ENCODE measurements at regions not wholly inside any gene's neighbourhood (a gene's known extent, or its start where the extent isn't known, plus 50 kb on each side); places are given as distances from the start of the nearest gene placed in this dataset.

DNA sequence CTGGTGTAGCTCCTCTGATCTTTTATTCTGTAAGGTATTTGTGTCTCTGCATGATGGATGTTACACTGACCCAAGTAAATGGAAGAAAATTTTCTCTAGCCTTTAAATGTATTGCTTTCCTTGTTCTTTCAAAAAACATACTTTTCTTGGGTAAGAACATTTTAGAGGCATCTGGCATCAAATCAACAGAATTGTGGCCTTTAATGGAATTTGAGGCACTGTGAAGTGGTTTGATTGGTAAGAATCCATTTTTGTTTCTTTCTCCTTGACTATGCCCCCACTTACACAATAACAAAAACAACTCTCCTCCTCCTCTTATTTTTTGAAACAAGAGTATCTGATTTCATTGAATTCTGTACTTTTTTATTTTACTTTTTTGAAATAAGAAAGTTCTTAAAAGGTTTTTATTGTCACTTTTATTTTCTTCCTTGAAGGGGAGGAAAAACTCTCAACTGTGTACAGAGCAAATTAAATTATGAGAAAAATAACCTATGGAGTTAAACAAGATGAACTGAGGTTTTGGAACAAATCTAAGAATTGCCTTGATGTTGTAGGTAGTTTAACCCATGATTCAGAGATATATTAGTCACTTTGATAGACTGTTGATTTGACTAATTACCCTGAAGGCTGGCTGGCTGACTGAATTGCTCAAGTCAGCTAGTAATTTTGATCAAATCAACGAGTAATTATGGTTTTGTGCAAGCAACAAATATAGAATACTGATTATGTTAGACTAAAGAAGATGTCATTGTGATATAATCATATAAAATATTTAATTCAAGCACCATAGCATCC, 146.4 kb downstream of the FHIP1A start:
- ChIA-PET POLR2A (interaction anchor here (0.5 to 2.0 kb wide), 8 partner anchors 8 to 887 kb away, joined by 3 to 9 read pairs (median 4); no protein-coding TSS in a partner anchor), CTCF (interaction anchor here (0.7 to 1.3 kb wide), 2 partner anchors 17 to 48 kb away, joined by 3 to 5 read pairs; no protein-coding TSS in a partner anchor)
- Mint-ChIP-seq H3K27ac (ENCODE audit: low read depth, unreplicated experiment) (no peak overlapping the region), H3K4me1 (ENCODE audit: insufficient read depth, unreplicated experiment) (peaks cover 5% of the 10 kb centered on the region), H3K4me3 (ENCODE audit: unreplicated experiment) (no peak overlapping the region), H3K9me3 (ENCODE audit: unreplicated experiment) (no peaks in the 10 kb centered on the region), H3K27me3 (ENCODE audit: insufficient read depth, unreplicated experiment) (no peaks in the 10 kb centered on the region), H3K36me3 (ENCODE audit: insufficient read depth, unreplicated experiment) (peaks cover 6% of the 10 kb centered on the region)
- TF ChIP-seq, protein P1, sequence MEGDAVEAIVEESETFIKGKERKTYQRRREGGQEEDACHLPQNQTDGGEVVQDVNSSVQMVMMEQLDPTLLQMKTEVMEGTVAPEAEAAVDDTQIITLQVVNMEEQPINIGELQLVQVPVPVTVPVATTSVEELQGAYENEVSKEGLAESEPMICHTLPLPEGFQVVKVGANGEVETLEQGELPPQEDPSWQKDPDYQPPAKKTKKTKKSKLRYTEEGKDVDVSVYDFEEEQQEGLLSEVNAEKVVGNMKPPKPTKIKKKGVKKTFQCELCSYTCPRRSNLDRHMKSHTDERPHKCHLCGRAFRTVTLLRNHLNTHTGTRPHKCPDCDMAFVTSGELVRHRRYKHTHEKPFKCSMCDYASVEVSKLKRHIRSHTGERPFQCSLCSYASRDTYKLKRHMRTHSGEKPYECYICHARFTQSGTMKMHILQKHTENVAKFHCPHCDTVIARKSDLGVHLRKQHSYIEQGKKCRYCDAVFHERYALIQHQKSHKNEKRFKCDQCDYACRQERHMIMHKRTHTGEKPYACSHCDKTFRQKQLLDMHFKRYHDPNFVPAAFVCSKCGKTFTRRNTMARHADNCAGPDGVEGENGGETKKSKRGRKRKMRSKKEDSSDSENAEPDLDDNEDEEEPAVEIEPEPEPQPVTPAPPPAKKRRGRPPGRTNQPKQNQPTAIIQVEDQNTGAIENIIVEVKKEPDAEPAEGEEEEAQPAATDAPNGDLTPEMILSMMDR (IDR thresholded peaks at IDR 0.05; ENCODE audit: unreplicated experiment), result no peak
- DNase-seq (ENCODE audit: unreplicated experiment), result peak; percentile 28
- intact Hi-C loops (cut with micrococcal nuclease), result no loop called here
- BruUV-seq (replicated peaks), result no TSS peak

DNA sequence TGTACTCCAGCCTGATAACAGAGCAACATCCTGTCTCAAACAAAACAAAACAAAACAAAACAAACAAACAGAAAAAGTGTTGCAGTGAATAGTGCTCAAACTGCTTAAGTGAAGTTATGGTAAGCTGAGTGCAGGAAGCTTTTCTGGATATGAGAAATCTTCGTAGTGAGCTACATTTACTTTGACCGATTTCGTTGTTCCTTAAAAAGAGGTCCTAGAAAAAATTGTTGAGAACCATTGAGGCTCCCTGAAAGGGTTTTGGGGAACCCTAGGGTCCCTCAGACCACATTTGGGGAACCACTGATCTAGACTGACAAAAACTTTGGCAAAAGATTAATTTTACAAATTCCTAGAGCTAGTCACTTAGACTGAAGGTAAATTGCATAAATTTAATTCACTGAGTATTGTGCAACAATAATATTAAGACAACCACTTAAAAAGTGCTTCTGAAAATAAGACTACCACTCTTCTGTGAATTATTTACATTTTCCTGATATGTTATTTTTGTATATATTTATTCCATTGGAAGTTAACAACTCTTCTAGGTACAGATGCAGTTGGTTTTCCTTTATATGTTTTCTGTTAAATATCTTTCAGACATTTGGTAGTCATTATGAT, 149.6 kb downstream of the FHIP1A start:
- Mint-ChIP-seq H3K9me3 (ENCODE audit: unreplicated experiment) (no peaks in the 10 kb centered on the region), H3K36me3 (ENCODE audit: insufficient read depth, unreplicated experiment) (no peaks in the 10 kb centered on the region), H3K27ac (ENCODE audit: low read depth, unreplicated experiment) (no peak overlapping the region), H3K4me1 (ENCODE audit: insufficient read depth, unreplicated experiment) (peaks cover 12% of the 10 kb centered on the region), H3K4me3 (ENCODE audit: unreplicated experiment) (no peak overlapping the region), H3K27me3 (ENCODE audit: insufficient read depth, unreplicated experiment) (no peaks in the 10 kb centered on the region)
- TF ChIP-seq, protein P1 (IDR thresholded peaks at IDR 0.05; ENCODE audit: unreplicated experiment), result no peak
- BruUV-seq (replicated peaks), result no TSS peak
- DNase-seq (ENCODE audit: unreplicated experiment), result no peak
- CTCF ChIA-PET, result interaction anchor here (0.5 kb wide), 1 partner anchor 34 kb away, joined by 3 read pairs; no protein-coding TSS in a partner anchor
- intact Hi-C loops (cut with micrococcal nuclease), result no loop called here
- POLR2A ChIA-PET, result interaction anchor here (1.0 to 1.4 kb wide), 2 partner anchors 18 to 141 kb away, joined by 3 to 4 read pairs; no protein-coding TSS in a partner anchor

DNA sequence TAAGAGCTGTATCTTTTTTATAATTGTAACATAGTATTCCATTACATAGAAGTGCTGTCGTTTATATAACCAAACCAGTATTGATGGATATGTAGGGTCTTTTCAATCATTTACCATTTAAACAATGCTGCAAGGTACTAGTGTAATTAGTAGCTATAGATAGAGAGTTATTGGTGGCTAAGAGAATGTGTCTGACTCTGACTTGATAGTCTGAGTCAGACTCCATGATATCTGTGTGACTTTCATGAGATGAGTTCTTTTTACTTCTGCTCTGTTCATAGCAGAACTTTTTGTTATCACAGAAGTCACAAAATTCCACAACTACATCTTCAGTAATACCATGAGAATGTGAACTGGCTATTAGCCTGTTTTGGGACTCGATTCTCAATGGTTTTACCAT, 150.6 kb downstream of the FHIP1A start:
- H3K4me1 Mint-ChIP-seq (ENCODE audit: insufficient read depth, unreplicated experiment), result peaks cover 19% of the 10 kb centered on the region
- ChIA-PET POLR2A (interaction anchor here (1.0 to 1.4 kb wide), 2 partner anchors 19 to 142 kb away, joined by 3 to 4 read pairs; no protein-coding TSS in a partner anchor), CTCF (no interaction called here)
- no peak for DNase-seq (ENCODE audit: unreplicated experiment)
- no peaks in the 10 kb centered on the region for H3K36me3 Mint-ChIP-seq (ENCODE audit: insufficient read depth, unreplicated experiment)
- intact Hi-C loops (cut with micrococcal nuclease), result no loop called here
- H3K4me3 Mint-ChIP-seq (ENCODE audit: unreplicated experiment), result no peak overlapping the region
- TF ChIP-seq, protein P1 (IDR thresholded peaks at IDR 0.05; ENCODE audit: unreplicated experiment), result no peak
- H3K27me3 Mint-ChIP-seq (ENCODE audit: insufficient read depth, unreplicated experiment), result no peaks in the 10 kb centered on the region
- BruUV-seq (replicated peaks), result no TSS peak
- H3K9me3 Mint-ChIP-seq (ENCODE audit: unreplicated experiment), result no peaks in the 10 kb centered on the region
- H3K27ac Mint-ChIP-seq (ENCODE audit: low read depth, unreplicated experiment), result no peak overlapping the region

DNA sequence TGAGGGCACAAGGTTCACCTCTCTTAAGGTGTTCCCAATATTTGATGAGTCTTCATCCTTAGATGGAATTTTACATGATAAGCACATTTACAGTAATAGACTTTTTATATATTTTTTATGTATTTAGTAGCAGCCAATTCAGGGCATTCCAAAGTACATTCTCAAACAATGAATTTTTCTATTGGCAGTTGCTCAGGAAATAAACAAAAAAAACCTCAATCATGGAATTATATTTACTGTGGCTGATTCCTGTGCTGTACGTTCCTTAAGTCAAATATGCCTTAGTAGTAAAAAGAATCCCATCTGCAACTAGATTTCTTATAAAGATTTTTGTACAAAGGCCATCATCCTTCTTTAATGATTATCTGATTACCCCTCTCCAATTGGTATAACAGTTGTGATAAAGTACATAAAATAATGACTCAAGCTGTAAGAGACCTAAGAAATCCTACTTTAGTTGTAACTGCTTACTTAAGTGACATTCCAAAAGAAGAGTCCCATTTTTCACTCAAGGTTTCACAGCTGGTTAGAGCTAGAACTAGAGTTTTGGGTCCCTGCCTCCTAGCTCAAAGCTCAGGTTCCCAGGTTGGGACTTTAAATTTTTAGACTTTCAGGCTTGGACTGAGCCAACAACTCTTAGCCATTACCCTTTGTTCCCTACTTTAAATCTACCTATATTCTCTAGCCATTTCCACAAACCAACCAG, 152.7 kb downstream of the FHIP1A start:
- no peak overlapping the region for H3K27ac Mint-ChIP-seq (ENCODE audit: low read depth, unreplicated experiment)
- H3K4me1 Mint-ChIP-seq (ENCODE audit: insufficient read depth, unreplicated experiment), result peaks cover 14% of the 10 kb centered on the region
- no peaks in the 10 kb centered on the region for H3K9me3 Mint-ChIP-seq (ENCODE audit: unreplicated experiment)
- CTCF ChIA-PET, result no interaction called here
- no TSS peak for BruUV-seq (replicated peaks)
- H3K36me3 Mint-ChIP-seq (ENCODE audit: insufficient read depth, unreplicated experiment), result peaks cover 8% of the 10 kb centered on the region
- DNase-seq (ENCODE audit: unreplicated experiment), result no peak
- POLR2A ChIA-PET, result interaction anchor here (2.1 kb wide), 1 partner anchor 20 kb away, joined by 17 read pairs; no protein-coding TSS in a partner anchor
- H3K4me3 Mint-ChIP-seq (ENCODE audit: unreplicated experiment), result no peak overlapping the region
- intact Hi-C loops (cut with micrococcal nuclease), result no loop called here
- TF ChIP-seq, protein P1 (IDR thresholded peaks at IDR 0.05; ENCODE audit: unreplicated experiment), result no peak
- no peaks in the 10 kb centered on the region for H3K27me3 Mint-ChIP-seq (ENCODE audit: insufficient read depth, unreplicated experiment)

Data from MCF 10A (cell line).